GM03348 (cell line): ENCODE measurements at regions not wholly inside any gene's neighbourhood (a gene's known extent, or its start where the extent isn't known, plus 50 kb on each side); places are given as distances from the start of the nearest gene placed in this dataset.

Source experiments
- DNase-seq: peaks from one replicate; pipeline ENCODE4 v3.0.0; 2012; ENCODE audit warnings: low spot score

- no peak for DNase-seq
Measured at GRCh38 chr5:64110222-64110621, 55.4 kb upstream of the RNF180 start.

GRCh38 chr5:64108674-64109073 is 57.0 kb upstream of the RNF180 start:
- no peak for DNase-seq

GRCh38 chr5:64100203-64100602 is 65.4 kb upstream of the RNF180 start:
- no peak for DNase-seq

- no peak for DNase-seq
Measured at GRCh38 chr5:64096771-64097170, 68.9 kb upstream of the RNF180 start.

GRCh38 chr5:64077589-64077988 is 88.1 kb upstream of the RNF180 start:
- no peak for DNase-seq

- peak; percentile 65 for DNase-seq
Measured at GRCh38 chr5:64074533-64074932, 91.1 kb upstream of the RNF180 start.

- no peak for DNase-seq
Measured at GRCh38 chr5:64069486-64069885, 96.2 kb upstream of the RNF180 start.

GRCh38 chr5:64050296-64050695 is 88.1 kb upstream of the HTR1A start:
- DNase-seq = no peak

GRCh38 chr5:64040490-64040889 is 78.2 kb upstream of the HTR1A start:
- DNase-seq = no peak

- no peak for DNase-seq
Measured at GRCh38 chr5:64026493-64026892, 64.2 kb upstream of the HTR1A start.

GRCh38 chr5:64019746-64020145 is 57.5 kb upstream of the HTR1A start:
- no peak for DNase-seq

- no peak for DNase-seq
Measured at GRCh38 chr5:64018966-64019365, 56.7 kb upstream of the HTR1A start.

GRCh38 chr5:64015824-64016223 is 53.6 kb upstream of the HTR1A start:
- DNase-seq = no peak
